K562 (cell line): ENCODE measurements at regions not wholly inside any gene's neighbourhood (a gene's known extent, or its start where the extent isn't known, plus 50 kb on each side); places are given as distances from the start of the nearest gene placed in this dataset.
"Not testable (repeated sequence)": the region's sequence is repeated elsewhere in the genome, so short reads cannot be mapped to it uniquely, and the experiment has no call there.

Experiments used
- ATAC-seq: fragments of 200-7000 bp; cut with Tn5 transposase; 3 replicates; pipeline ENCODE4 v1.9.1; 2020; ENCODE audit warnings: moderate library complexity
- BruUV-seq: library from RNA; stranded (reverse); fragments of 400-500 nt; replicated peaks from 2 replicates; lab custom pipeline; 2021; lab: Mats Ljungman, UMichigan
- CTCF ChIA-PET: fragments of 300-600 bp; formaldehyde crosslinking; extraction: SDS; loops from one replicate; lab custom pipeline; 2021; ENCODE audit warnings: low intra/inter-chr PET ratio; lab: Yijun Ruan, JAX
- POLR2A ChIA-PET: fragments of 300-600, 350-650 bp; sonication (Branson Sonifier 250); formaldehyde crosslinking; extraction: SDS; loops from one replicate; lab custom pipeline; 2021; ENCODE audit warnings: antibody characterized with exemption, inconsistent platforms; lab: Yijun Ruan, JAX
- DNase-seq, 4 experiments: peaks; one replicate each; pipeline versions ENCODE4 v3.0.0 to v3.0.0-alpha.2; 2011 to 2018; ENCODE audit warnings: low spot score in 3 of 4, mixed read lengths in 3 of 4; ENCODE audit errors: extremely low read depth in 1 of 4
- FAIRE-seq: peaks from 2 replicates; lab custom pipeline; 2011; peaks lifted over from hg19 to GRCh38; lab: Jason Lieb, UNC
- H2AFZ ChIP-seq: 2 replicates; pipeline ENCODE4 v1.6.0; 2011; ENCODE audit warnings: low read depth, low read length, control low read depth, inconsistent platforms
- H3K27ac ChIP-seq: fragments of 200-600 bp; 3 replicates; pipeline ENCODE4 v1.8.0; 2011; ENCODE audit warnings: low read depth, mild to moderate bottlenecking, control low read depth, inconsistent platforms, low read length, moderate library complexity, mixed read lengths; ENCODE audit errors: extremely low read depth
- H3K27me3 ChIP-seq, 2 experiments: fragments of 300-600 bp in 1 of 2; 2 replicates in 1 of 2; 3 replicates in 1 of 2; pipeline versions ENCODE4 v1.6.0 to v1.8.0; 2011; ENCODE audit warnings: inconsistent platforms in 2 of 2, low read length in 2 of 2, mild to moderate bottlenecking in 1 of 2, mixed read lengths in 1 of 2, moderate library complexity in 1 of 2; ENCODE audit not compliant: control insufficient read depth in 2 of 2, insufficient read depth in 2 of 2
- H3K36me3 ChIP-seq: fragments of 300-600 bp; 3 replicates; pipeline ENCODE4 v1.8.0; 2011; ENCODE audit warnings: mild to moderate bottlenecking, low read length, inconsistent platforms; ENCODE audit not compliant: control insufficient read depth, insufficient read depth
- H3K4me1 ChIP-seq, 2 experiments: fragments of 200-600 bp in 1 of 2; replicated peaks in 1 of 2; 2 replicates in 1 of 2; 3 replicates in 1 of 2; pipeline versions ENCODE4 v1.5.1 to v1.8.0; 2011; ENCODE audit warnings: inconsistent platforms in 2 of 2, low read length in 2 of 2, mild to moderate bottlenecking in 1 of 2, mixed read lengths in 1 of 2, moderate library complexity in 1 of 2; ENCODE audit not compliant: control insufficient read depth in 2 of 2, insufficient read depth in 2 of 2
- H3K4me2 ChIP-seq: 2 replicates; pipeline ENCODE4 v1.6.1; 2011; ENCODE audit warnings: low read length, control low read depth, inconsistent platforms, mixed read lengths; ENCODE audit not compliant: insufficient read depth
- H3K4me3 ChIP-seq: fragments of 200-600 bp; sonication (generic), shearing (Covaris generic); 2 replicates; pipeline ENCODE4 v1.5.1; 2016; ENCODE audit warnings: control low read depth, inconsistent platforms
- H3K79me2 ChIP-seq: fragments of 200-600 bp; 3 replicates; pipeline ENCODE4 v1.8.0; 2011; ENCODE audit warnings: low read length, inconsistent platforms; ENCODE audit not compliant: control insufficient read depth, insufficient read depth
- H3K9ac ChIP-seq, 2 experiments: 2 replicates each; pipeline versions ENCODE4 v1.6.0 to v1.6.1; 2011; ENCODE audit warnings: low read depth in 2 of 2, low read length in 2 of 2, control low read depth in 1 of 2, inconsistent platforms in 1 of 2, mild to moderate bottlenecking in 1 of 2, mixed read lengths in 1 of 2; ENCODE audit not compliant: insufficient read depth in 1 of 2
- H3K9me1 ChIP-seq: one replicate; pipeline ENCODE4 v1.6.0; 2011; ENCODE audit warnings: inconsistent platforms, mild to moderate bottlenecking, low read length, moderate library complexity; ENCODE audit not compliant: control insufficient read depth, insufficient read depth
- H3K9me3 ChIP-seq: replicated peaks from 2 replicates; pipeline ENCODE4 v1.5.1; 2011; ENCODE audit warnings: low read depth, low read length, inconsistent platforms; ENCODE audit not compliant: control insufficient read depth, insufficient read depth
- H4K20me1 ChIP-seq: replicated peaks from 2 replicates; pipeline ENCODE4 v1.6.1; 2011; ENCODE audit warnings: low read length, inconsistent platforms, mixed read lengths; ENCODE audit not compliant: control insufficient read depth, insufficient read depth
- C11orf30 ChIP-seq: fragments of 450-650 bp; IDR thresholded peaks from 2 replicates; pipeline ENCODE4 v1.6.1; 2016; ENCODE audit warnings: low read depth, mild to moderate bottlenecking
- HDAC1 ChIP-seq, 2 experiments: fragments of 450-650 bp; IDR thresholded peaks; 2 replicates each; pipeline ENCODE4 v1.6.1; 2016 to 2017; ENCODE audit warnings: inconsistent platforms in 1 of 2, mild to moderate bottlenecking in 1 of 2, moderate library complexity in 1 of 2
- HDAC8 ChIP-seq: fragments of 450-650 bp; IDR thresholded peaks from 2 replicates; pipeline ENCODE4 v1.6.1; 2016; ENCODE audit warnings: mild to moderate bottlenecking, missing genetic modification characterization, moderate library complexity, missing compliant biosample characterization
- NFYB ChIP-seq: IDR thresholded peaks from 2 replicates; pipeline ENCODE4 v1.6.1; 2011; ENCODE audit warnings: mild to moderate bottlenecking, moderate library complexity; ENCODE audit not compliant: insufficient read length; ENCODE audit errors: extremely low read depth
- RAD21 ChIP-seq, 2 experiments: fragments of 250-450 bp in 1 of 2; fragments of 450-650 bp in 1 of 2; sonication (Bioruptor Pico) in 1 of 2; formaldehyde crosslinking in 1 of 2; IDR thresholded peaks in 1 of 2; conservative IDR thresholded peaks in 1 of 2; 2 replicates each; pipeline versions ENCODE4 v1.4.0 to v1.8.0; 2020 to 2022; ENCODE audit warnings: mild to moderate bottlenecking in 2 of 2, moderate library complexity in 1 of 2
- SMC3 ChIP-seq: conservative IDR thresholded peaks from 2 replicates; pipeline ENCODE4 v1.6.1; 2011; ENCODE audit warnings: low read depth, low read length, improper control_type of control experiment; ENCODE audit not compliant: insufficient read depth
- ZNF224 ChIP-seq: sonication (generic); formaldehyde crosslinking; IDR thresholded peaks from 2 replicates; pipeline ENCODE4 v1.8.0; 2022; ENCODE audit warnings: mild to moderate bottlenecking, missing genetic modification reagents
- ZNF316 ChIP-seq: fragments of 450-650 bp; IDR thresholded peaks from 2 replicates; pipeline ENCODE4 v1.6.1; 2016
- WGBS: fragments of 100-300 bp; shearing (Covaris generic); methylation state at CpG from one replicate; pipeline ENCODE4 v1.1.6; 2016; ENCODE audit warnings: low coverage, mixed read lengths; ENCODE audit not compliant: insufficient coverage; ENCODE audit errors: missing lambda C conversion rate; 5-methylcytosine and 5-hydroxymethylcytosine counted together
- in situ Hi-C: fragments of 300-500 bp; cut with MboI; formaldehyde crosslinking; loops from 4 replicates; pipeline ENCODE4 v1.15.0; 2018; ENCODE audit warnings: inconsistent platforms, mixed read lengths
- intact Hi-C: fragments of 100-400 bp; cut with micrococcal nuclease; formaldehyde crosslinking; loops from 2 replicates; pipeline ENCODE4 v1.14.2; 2022

DNA sequence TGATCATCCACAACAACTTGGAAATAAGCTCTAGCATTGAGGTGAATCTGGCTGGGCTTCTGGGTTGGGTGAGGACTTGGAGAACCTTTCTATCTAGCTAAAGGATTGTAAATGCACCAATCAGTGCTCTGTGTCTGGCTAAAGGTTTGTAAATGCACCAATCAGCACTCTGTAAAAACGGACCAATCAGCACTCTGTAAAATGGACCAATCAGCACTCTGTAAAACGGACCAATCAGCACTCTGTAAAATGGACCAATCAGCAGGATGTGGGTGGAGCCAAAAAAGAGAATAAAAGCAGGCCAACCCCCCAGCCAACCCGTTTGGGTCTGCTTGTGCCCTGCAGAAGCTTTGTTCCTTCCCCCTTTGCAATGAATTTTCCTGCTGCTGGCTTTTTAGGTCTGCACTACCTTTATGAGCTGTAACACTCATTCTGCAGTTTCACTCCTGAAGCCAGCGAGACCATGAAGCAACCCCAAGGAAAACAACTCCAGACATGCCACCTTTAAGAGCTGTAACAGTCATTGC, 135.2 kb upstream of the PDE1C start:
- H3K4me1 ChIP-seq, BruUV-seq, H3K4me2 ChIP-seq, POLR2A ChIA-PET, H3K27ac ChIP-seq, ATAC-seq, FAIRE-seq, H4K20me1 ChIP-seq, H3K4me3 ChIP-seq, H3K9ac ChIP-seq, H2AFZ ChIP-seq, H3K36me3 ChIP-seq, H3K79me2 ChIP-seq, H3K9me1 ChIP-seq, H3K9me3 ChIP-seq, DNase-seq, H3K27me3 ChIP-seq: not testable (repeated sequence)
- in situ Hi-C loops (loop anchor here (10.0 kb wide), 1 partner anchor 461 kb away; no protein-coding TSS in a partner anchor), intact Hi-C loops (loop anchor here (10.0 kb wide), 1 partner anchor 761 kb away; no protein-coding TSS in a partner anchor)
- peak; percentile 56 for TF ChIP-seq ZNF316
- 0 out of 2 replicates have a peak, but pooled peaks have one; percentile 13 for TF ChIP-seq C11orf30
- peak; percentile 65 for TF ChIP-seq NFYB
- WGBS = 0% methylated on average over 4 of the region's 4 CpGs
- CTCF ChIA-PET = interaction anchor here (0.8 to 2.0 kb wide), 2 partner anchors 24 to 461 kb away, joined by 3 to 8 read pairs; no protein-coding TSS in a partner anchor

DNA sequence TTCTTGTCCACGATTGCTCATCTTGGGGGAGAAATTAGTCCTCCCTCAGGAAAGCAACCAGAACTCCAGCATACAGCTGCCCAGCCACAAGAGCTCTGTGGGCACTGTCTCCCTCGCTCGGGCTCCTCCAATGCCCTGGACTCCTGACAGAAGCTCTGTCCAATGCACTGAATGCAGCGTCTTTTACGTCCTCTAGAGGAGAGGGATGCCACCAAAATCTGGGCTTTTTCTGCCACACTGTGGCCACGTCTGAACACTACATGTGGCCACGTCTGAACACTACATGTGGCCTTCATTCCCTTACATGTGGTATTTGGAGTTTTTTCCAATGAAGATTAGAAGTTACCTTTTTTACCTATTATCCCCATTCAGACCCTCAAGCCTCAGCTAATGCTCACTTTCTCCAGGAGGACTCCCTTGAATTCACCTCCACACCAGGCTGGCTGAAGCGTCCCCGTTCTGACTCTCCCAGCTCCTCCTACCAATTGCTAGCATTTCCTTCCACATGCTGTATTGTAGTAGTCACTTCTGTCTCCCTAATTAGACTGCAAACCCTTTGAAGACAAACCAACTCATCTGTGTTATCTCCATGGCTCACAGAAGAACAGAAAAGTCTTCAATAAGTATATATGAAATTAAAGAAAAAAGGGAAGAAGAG, 134.3 kb upstream of the PDE1C start:
- Histone ChIP-seq H3K9me3 (no peaks in the 10 kb centered on the region), H2AFZ (no peak overlapping the region), H3K4me2 (no peak overlapping the region), H3K79me2 (no peaks in the 10 kb centered on the region), H3K36me3 (no peaks in the 10 kb centered on the region), H4K20me1 (no peaks in the 10 kb centered on the region), H3K4me1 (no peaks in the 10 kb centered on the region), H3K27ac (no peak overlapping the region), H3K9ac (no peak overlapping the region), H3K9me1 (no peaks in the 10 kb centered on the region), H3K4me3 (no peak overlapping the region), H3K27me3 (no peaks in the 10 kb centered on the region)
- intact Hi-C loops (loop anchor here (1.0 to 10.0 kb wide), 2 partner anchors 460 to 760 kb away; no protein-coding TSS in a partner anchor), in situ Hi-C loops (loop anchor here (10.0 kb wide), 1 partner anchor 460 kb away; no protein-coding TSS in a partner anchor)
- ChIA-PET POLR2A (interaction anchor here (0.6 kb wide), 1 partner anchor 1732 kb away, joined by 3 read pairs; no protein-coding TSS in a partner anchor), CTCF (interaction anchor here (0.8 to 2.0 kb wide), 2 partner anchors 25 to 460 kb away, joined by 3 to 8 read pairs; no protein-coding TSS in a partner anchor)
- FAIRE-seq (peak; percentile 62), ATAC-seq (peak; percentile 84), DNase-seq (peak in 1 of 4 experiments; percentile 34)
- WGBS = 0% methylated on average over 9 of the region's 9 CpGs
- BruUV-seq = no TSS peak
- TF ChIP-seq HDAC8 (tag) (no peak), RAD21 (CRISPR knock-in tag; conservative IDR thresholded peaks at IDR 0.05 in 1 of 2, IDR thresholded peaks at IDR 0.05 in 1 of 2) (peak; percentile 27 to 58; a peak in 3 of 4 replicates), SMC3 (0 out of 2 replicates have a peak, but pooled peaks have one; percentile 30), ZNF224 (CRISPR knock-in tag) (no peak), HDAC1 (IDR thresholded peaks at IDR 0.05) (no peak)
